Fibroblast of lung (primary cell): ENCODE measurements at regions not wholly inside any gene's neighbourhood (a gene's known extent, or its start where the extent isn't known, plus 50 kb on each side); places are given as distances from the start of the nearest gene placed in this dataset.

Experiments
- EZH2 ChIP-seq: IDR thresholded peaks from 2 replicates; pipeline ENCODE4 v1.5.1; 2012; ENCODE audit warnings: low read length, control low read depth, mild to moderate bottlenecking; ENCODE audit errors: missing control alignments
- TF ChIP-seq, protein P1 (sequence below), 2 donors: IDR thresholded peaks in 1 of 2; conservative IDR thresholded peaks in 1 of 2; 1 replicate in 1 of 2; 2 replicates in 1 of 2; pipeline ENCODE4 v1.5.1; 2011 to 2012; ENCODE audit warnings: low read length in 2 of 2, control low read depth in 1 of 2, inconsistent platforms in 1 of 2, low read depth in 1 of 2, mild to moderate bottlenecking in 1 of 2

DNA sequence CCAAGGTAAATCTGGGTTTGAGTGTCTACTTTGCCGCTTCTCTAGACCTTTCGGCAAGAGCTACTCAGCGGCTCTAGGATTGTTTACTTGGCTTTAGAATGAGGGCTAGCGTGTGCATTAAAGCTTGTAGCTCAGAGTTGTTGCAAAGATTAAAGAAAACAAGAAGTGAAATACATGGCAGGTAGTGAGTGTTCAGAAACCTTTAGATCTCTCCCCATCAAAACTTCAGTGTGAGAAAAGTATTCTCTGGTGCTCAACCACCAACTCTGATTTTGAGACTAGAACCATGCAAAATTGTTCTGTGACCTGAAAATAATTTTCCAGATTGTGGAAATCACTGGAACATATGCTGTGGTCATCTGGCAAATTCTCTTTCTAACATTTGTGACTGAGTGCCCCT is 512.0 kb downstream of the CMPK2 start:
- TF ChIP-seq EZH2: no peak
- TF ChIP-seq, protein P1, sequence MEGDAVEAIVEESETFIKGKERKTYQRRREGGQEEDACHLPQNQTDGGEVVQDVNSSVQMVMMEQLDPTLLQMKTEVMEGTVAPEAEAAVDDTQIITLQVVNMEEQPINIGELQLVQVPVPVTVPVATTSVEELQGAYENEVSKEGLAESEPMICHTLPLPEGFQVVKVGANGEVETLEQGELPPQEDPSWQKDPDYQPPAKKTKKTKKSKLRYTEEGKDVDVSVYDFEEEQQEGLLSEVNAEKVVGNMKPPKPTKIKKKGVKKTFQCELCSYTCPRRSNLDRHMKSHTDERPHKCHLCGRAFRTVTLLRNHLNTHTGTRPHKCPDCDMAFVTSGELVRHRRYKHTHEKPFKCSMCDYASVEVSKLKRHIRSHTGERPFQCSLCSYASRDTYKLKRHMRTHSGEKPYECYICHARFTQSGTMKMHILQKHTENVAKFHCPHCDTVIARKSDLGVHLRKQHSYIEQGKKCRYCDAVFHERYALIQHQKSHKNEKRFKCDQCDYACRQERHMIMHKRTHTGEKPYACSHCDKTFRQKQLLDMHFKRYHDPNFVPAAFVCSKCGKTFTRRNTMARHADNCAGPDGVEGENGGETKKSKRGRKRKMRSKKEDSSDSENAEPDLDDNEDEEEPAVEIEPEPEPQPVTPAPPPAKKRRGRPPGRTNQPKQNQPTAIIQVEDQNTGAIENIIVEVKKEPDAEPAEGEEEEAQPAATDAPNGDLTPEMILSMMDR (conservative IDR thresholded peaks at IDR 0.05 in 1 of 2, IDR thresholded peaks at IDR 0.05 in 1 of 2; ENCODE audit: low read depth in 1 of 2, low read length in 2 of 2): no peak
